HepG2 (cell line): ENCODE measurements at regions not wholly inside any gene's neighbourhood (a gene's known extent, or its start where the extent isn't known, plus 50 kb on each side); places are given as distances from the start of the nearest gene placed in this dataset.

Experiments used
- ATAC-seq: fragments of 200-7000 bp; cut with Tn5 transposase; 3 replicates; pipeline ENCODE4 v1.9.1; 2020; ENCODE audit warnings: mild to moderate bottlenecking, moderate library complexity
- BruUV-seq: library from RNA; stranded (reverse); fragments of 400-500 nt; replicated peaks from 2 replicates; lab custom pipeline; 2021; lab: Mats Ljungman, UMichigan
- CTCF ChIA-PET: fragments of 300-600 bp; formaldehyde crosslinking; extraction: SDS; loops from one replicate; lab custom pipeline; 2021; ENCODE audit warnings: low total read pairs, inconsistent platforms, low intra/inter-chr PET ratio; lab: Yijun Ruan, JAX
- POLR2A ChIA-PET: fragments of 350-600 bp; sonication (Branson Sonifier 250); formaldehyde crosslinking; loops from one replicate; lab custom pipeline; 2020; ENCODE audit warnings: antibody characterized with exemption, inconsistent platforms; lab: Yijun Ruan, JAX
- DNase-seq: peaks from one replicate; pipeline ENCODE4 v3.0.0-alpha.2; 2015; ENCODE audit warnings: low spot score
- FAIRE-seq: peaks from 3 replicates; lab custom pipeline; 2011; peaks lifted over from hg19 to GRCh38; lab: Jason Lieb, UNC
- H2AFZ ChIP-seq: one replicate; pipeline ENCODE4 v1.6.1; 2011; ENCODE audit warnings: low read length, inconsistent platforms
- H3K27ac ChIP-seq: fragments of 300-600 bp; 3 replicates; pipeline ENCODE4 v1.8.0; 2011; ENCODE audit warnings: mixed run types, mild to moderate bottlenecking, mixed read lengths, low read length, inconsistent platforms; ENCODE audit not compliant: insufficient read depth; ENCODE audit errors: extremely low read length
- H3K27me3 ChIP-seq, 2 experiments: fragments of 200-600 bp in 1 of 2; 2 replicates in 1 of 2; 3 replicates in 1 of 2; pipeline versions ENCODE4 v1.6.0 to v1.8.0; 2011; ENCODE audit warnings: low read length in 2 of 2, mild to moderate bottlenecking in 2 of 2, moderate library complexity in 2 of 2, inconsistent platforms in 1 of 2; ENCODE audit not compliant: insufficient read depth in 2 of 2, control insufficient read depth in 1 of 2
- H3K36me3 ChIP-seq, 2 experiments: fragments of 200-600 bp in 1 of 2; replicated peaks in 1 of 2; 2 replicates in 1 of 2; 3 replicates in 1 of 2; pipeline versions ENCODE4 v1.5.1 to v1.8.0; 2011; ENCODE audit warnings: low read length in 2 of 2, inconsistent platforms in 1 of 2; ENCODE audit not compliant: insufficient read depth in 2 of 2, control insufficient read depth in 1 of 2
- H3K4me1 ChIP-seq: 2 replicates; pipeline ENCODE4 v1.5.1; 2012; ENCODE audit warnings: low read length, inconsistent platforms; ENCODE audit not compliant: insufficient read depth
- H3K4me2 ChIP-seq: 2 replicates; pipeline ENCODE4 v1.6.0; 2011; ENCODE audit warnings: low read depth, low read length, inconsistent platforms
- H3K4me3 ChIP-seq, 3 experiments: fragments of 200-600 bp in 1 of 3; sonication (generic), shearing (Covaris generic) in 1 of 3; replicated peaks in 1 of 3; 2 replicates each; pipeline ENCODE4 v1.5.1; 2011 to 2016; ENCODE audit warnings: low read length in 3 of 3, inconsistent platforms in 2 of 3, low read depth in 2 of 3, mild to moderate bottlenecking in 2 of 3, control low read depth in 1 of 3, mixed read lengths in 1 of 3; ENCODE audit not compliant: insufficient read depth in 1 of 3
- H3K79me2 ChIP-seq: one replicate; pipeline ENCODE4 v1.6.1; 2011; ENCODE audit warnings: low read length, inconsistent platforms; ENCODE audit not compliant: insufficient read depth
- H3K9ac ChIP-seq: 2 replicates; pipeline ENCODE4 v1.6.0; 2011; ENCODE audit warnings: mild to moderate bottlenecking, low read depth, low read length, inconsistent platforms; ENCODE audit not compliant: insufficient read depth
- H3K9me3 ChIP-seq: 2 replicates; pipeline ENCODE4 v1.5.1; 2012; ENCODE audit warnings: mild to moderate bottlenecking, low read length
- H4K20me1 ChIP-seq: 2 replicates; pipeline ENCODE4 v1.6.0; 2011; ENCODE audit warnings: inconsistent platforms, mild to moderate bottlenecking, low read length, moderate library complexity; ENCODE audit not compliant: insufficient read depth
- ATF7 ChIP-seq, 2 experiments: fragments of 450-650 bp in 1 of 2; sonication (generic) in 1 of 2; formaldehyde crosslinking in 1 of 2; IDR thresholded peaks; 2 replicates each; pipeline versions ENCODE4 v1.4.0 to v1.6.1; 2016 to 2020; ENCODE audit warnings: antibody characterized with exemption in 1 of 2, mild to moderate bottlenecking in 1 of 2, missing genetic modification reagents in 1 of 2
- E2F1 ChIP-seq: sonication (generic); formaldehyde crosslinking; IDR thresholded peaks from 2 replicates; pipeline ENCODE4 v1.5.0; 2020; ENCODE audit warnings: missing genetic modification reagents
- FOXO1 ChIP-seq: sonication (generic); formaldehyde crosslinking; IDR thresholded peaks from 2 replicates; pipeline ENCODE4 v1.4.0; 2020; ENCODE audit warnings: missing genetic modification reagents
- SCMH1 ChIP-seq: sonication (generic); formaldehyde crosslinking; IDR thresholded peaks from 2 replicates; pipeline ENCODE4 v1.9.0; 2021; ENCODE audit warnings: missing genetic modification reagents, mild to moderate bottlenecking, borderline replicate concordance
- SIX1 ChIP-seq: sonication (generic); formaldehyde crosslinking; IDR thresholded peaks from 2 replicates; pipeline ENCODE4 v1.4.0; 2020; ENCODE audit warnings: missing genetic modification reagents, borderline replicate concordance
- SIX4 ChIP-seq: sonication (generic); formaldehyde crosslinking; IDR thresholded peaks from 2 replicates; pipeline ENCODE4 v1.4.0; 2020; ENCODE audit warnings: missing genetic modification reagents
- ZBTB20 ChIP-seq: sonication (generic); formaldehyde crosslinking; IDR thresholded peaks from 2 replicates; pipeline ENCODE4 v1.8.1; 2023; ENCODE audit warnings: missing genetic modification reagents, low read depth, mild to moderate bottlenecking, borderline replicate concordance
- ZBTB25 ChIP-seq: IDR thresholded peaks from 2 replicates; pipeline ENCODE4 v1.6.1; 2018; ENCODE audit warnings: missing genetic modification reagents
- ZFP37 ChIP-seq: sonication (generic); formaldehyde crosslinking; IDR thresholded peaks from 2 replicates; pipeline ENCODE4 v1.4.0; 2020; ENCODE audit warnings: missing genetic modification reagents, borderline replicate concordance
- ZNF224 ChIP-seq: sonication (generic); formaldehyde crosslinking; IDR thresholded peaks from 2 replicates; pipeline ENCODE4 v1.5.0; 2020; ENCODE audit warnings: mild to moderate bottlenecking, missing genetic modification reagents
- ZNF597 ChIP-seq: sonication (generic); formaldehyde crosslinking; IDR thresholded peaks from 2 replicates; pipeline ENCODE4 v1.5.0; 2020; ENCODE audit warnings: missing genetic modification reagents
- ZNF710 ChIP-seq: sonication (generic); formaldehyde crosslinking; IDR thresholded peaks from 2 replicates; pipeline ENCODE4 v1.5.0; 2020; ENCODE audit warnings: mild to moderate bottlenecking, missing genetic modification reagents, borderline replicate concordance
- ZNF761 ChIP-seq: sonication (generic); formaldehyde crosslinking; conservative IDR thresholded peaks from 2 replicates; pipeline ENCODE4 v1.4.0; 2020; ENCODE audit warnings: mild to moderate bottlenecking, missing genetic modification reagents
- ZSCAN25 ChIP-seq: sonication (generic); formaldehyde crosslinking; IDR thresholded peaks from 2 replicates; pipeline ENCODE4 v1.8.0; 2022; ENCODE audit warnings: mild to moderate bottlenecking, missing genetic modification reagents
- WGBS: methylation state at CpG from one replicate; pipeline ENCODE4 v1.1.6; 2017; ENCODE audit warnings: low lambda C conversion rate; 5-methylcytosine and 5-hydroxymethylcytosine counted together
- in situ Hi-C: cut with HindIII; loops from 2 replicates; pipeline ENCODE4 v1.10.0; 2017; ENCODE audit warnings: low pct_unique_long_range_greater_than_20kb; ENCODE audit not compliant: extremely low pct_ligation_motif_present
- intact Hi-C: fragments of 100-400 bp; cut with micrococcal nuclease; formaldehyde crosslinking; loops from one replicate; pipeline ENCODE4 v1.10.0; 2022; ENCODE audit not compliant: unreplicated experiment

- TF ChIP-seq SIX4 = no peak
- no peak for TF ChIP-seq ZNF710
- no peak for TF ChIP-seq ZSCAN25 (CRISPR knock-in tag)
- no peak for TF ChIP-seq ZNF761 (CRISPR knock-in tag)
- TF ChIP-seq E2F1 = no peak
- TF ChIP-seq ZFP37 = no peak
- TF ChIP-seq ZNF597 = no peak
- no peak for TF ChIP-seq SCMH1
- TF ChIP-seq ATF7 (IDR thresholded peaks at IDR 0.05) = no peak
- TF ChIP-seq ATF7 (CRISPR knock-in tag; IDR thresholded peaks at IDR 0.05) = no peak
- TF ChIP-seq ZNF224 (CRISPR knock-in tag) = no peak
- no peak for TF ChIP-seq ZBTB25 (CRISPR knock-in tag)
- TF ChIP-seq ZBTB20 (CRISPR knock-in tag) = no peak
- TF ChIP-seq FOXO1 (CRISPR knock-in tag) = no peak
- TF ChIP-seq SIX1 (CRISPR knock-in tag) = no peak
- no peaks in the 10 kb centered on the region for H3K36me3 ChIP-seq
- no TSS peak for BruUV-seq
- no peak overlapping the region for H3K4me2 ChIP-seq
- no peaks in the 10 kb centered on the region for H3K27me3 ChIP-seq
- WGBS = 75% methylated on average over 6 of the region's 6 CpGs
- DNase-seq = no peak
- intact Hi-C loops (no loop called here), in situ Hi-C loops (no loop called here)
- ChIA-PET CTCF (no interaction called here), POLR2A (no interaction called here)
- no peak overlapping the region for H3K4me3 ChIP-seq
- ATAC-seq = no peak
- H3K9ac ChIP-seq = no peak overlapping the region
- FAIRE-seq = no peak
- H3K4me1 ChIP-seq = no peaks in the 10 kb centered on the region
- H2AFZ ChIP-seq = no peak overlapping the region
- H3K9me3 ChIP-seq = no peaks in the 10 kb centered on the region
- H3K79me2 ChIP-seq = no peaks in the 10 kb centered on the region
- no peak overlapping the region for H3K27ac ChIP-seq
- no peaks in the 10 kb centered on the region for H4K20me1 ChIP-seq
These were observed 347.9 kb downstream of the DCHS2 start for GRCh38 chr4:154143720-154144119.
